HL-60 (cell line): ENCODE measurements at regions not wholly inside any gene's neighbourhood (a gene's known extent, or its start where the extent isn't known, plus 50 kb on each side); places are given as distances from the start of the nearest gene placed in this dataset.

Source experiments
- CTCF ChIP-seq: IDR thresholded peaks from one replicate; pipeline ENCODE4 v1.5.1; 2011; ENCODE audit warnings: low read length, control low read depth, inconsistent platforms; ENCODE audit not compliant: insufficient read depth
- GABPA ChIP-seq: IDR thresholded peaks from 2 replicates; pipeline ENCODE4 v1.6.1; 2012; ENCODE audit warnings: low read depth
- POLR2AphosphoS5 ChIP-seq: IDR thresholded peaks from 2 replicates; pipeline ENCODE4 v1.6.1; 2012; ENCODE audit warnings: low read depth
- REST ChIP-seq: IDR thresholded peaks from 2 replicates; pipeline ENCODE4 v1.6.1; 2012; ENCODE audit warnings: low read depth; ENCODE audit not compliant: insufficient replicate concordance
- SPI1 ChIP-seq: IDR thresholded peaks from 2 replicates; pipeline ENCODE4 v1.6.1; 2012; ENCODE audit warnings: low read depth, mild to moderate bottlenecking, borderline replicate concordance

DNA sequence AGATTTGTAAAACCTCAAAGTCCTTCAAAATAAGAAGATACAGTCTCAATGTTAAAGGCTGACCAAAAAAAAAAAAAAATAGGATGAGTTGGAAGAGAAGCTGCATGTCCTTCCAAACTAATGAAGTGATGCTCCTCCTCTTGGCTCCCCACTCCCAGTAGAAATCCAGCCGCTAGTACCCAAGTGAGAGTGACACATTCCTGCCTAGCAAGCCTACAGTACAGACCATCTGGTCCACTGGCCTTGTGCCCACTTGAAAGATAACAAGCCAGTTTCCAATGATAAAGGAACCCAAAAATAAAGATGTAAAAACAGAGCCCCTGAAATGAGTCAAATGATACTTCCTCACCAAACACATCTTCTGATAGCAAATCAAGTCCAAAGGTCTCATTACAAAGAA is 258.7 kb upstream of the NSMCE3 start:
- TF ChIP-seq CTCF (no peak), POLR2AphosphoS5 (no peak), GABPA (no peak), REST (no peak), SPI1 (no peak)
